KOPT-K1 (cell line): ENCODE measurements at regions not wholly inside any gene's neighbourhood (a gene's known extent, or its start where the extent isn't known, plus 50 kb on each side); places are given as distances from the start of the nearest gene placed in this dataset.

Experiments
- H3K27ac ChIP-seq: fragments of 200-600 bp; sonication (generic); 2 replicates; pipeline ENCODE4 v1.5.1; 2016; ENCODE audit warnings: antibody characterized with exemption, mild to moderate bottlenecking, low read depth, low read length; ENCODE audit not compliant: poor library complexity, severe bottlenecking
- H3K36me3 ChIP-seq: fragments of 200-600 bp; sonication (generic); 2 replicates; pipeline ENCODE4 v1.5.1; 2017; ENCODE audit warnings: antibody characterized with exemption, mild to moderate bottlenecking, low read length, moderate library complexity; ENCODE audit not compliant: insufficient read depth
- H3K9me3 ChIP-seq: fragments of 200-600 bp; sonication (generic); 2 replicates; pipeline ENCODE4 v1.5.1; 2017; ENCODE audit warnings: antibody characterized with exemption, low read length, mild to moderate bottlenecking; ENCODE audit not compliant: insufficient read depth, poor library complexity, severe bottlenecking

GRCh38 chr5:86749841-86750240 is 132.1 kb downstream of the COX7C start:
- no peak overlapping the region for H3K27ac ChIP-seq
- no peaks in the 10 kb centered on the region for H3K9me3 ChIP-seq
- no peaks in the 10 kb centered on the region for H3K36me3 ChIP-seq

GRCh38 chr5:86756839-86757238 is 139.1 kb downstream of the COX7C start:
- Histone ChIP-seq H3K27ac (no peak overlapping the region), H3K9me3 (no peaks in the 10 kb centered on the region), H3K36me3 (no peaks in the 10 kb centered on the region)

GRCh38 chr5:86757824-86758223 is 140.1 kb downstream of the COX7C start:
- Histone ChIP-seq H3K9me3 (no peaks in the 10 kb centered on the region), H3K36me3 (no peaks in the 10 kb centered on the region), H3K27ac (no peak overlapping the region)

- no peak overlapping the region for H3K27ac ChIP-seq
- no peaks in the 10 kb centered on the region for H3K36me3 ChIP-seq
These were observed 142.9 kb downstream of the COX7C start for GRCh38 chr5:86760661-86761060.

GRCh38 chr5:86763929-86764328 is 146.2 kb downstream of the COX7C start:
- H3K9me3 ChIP-seq: peaks cover 7% of the 10 kb centered on the region

More at GRCh38 chr5:86760661-86761060, 142.9 kb downstream of the COX7C start:
- no peaks in the 10 kb centered on the region for H3K9me3 ChIP-seq

GRCh38 chr5:86765778-86766502 is 148.2 kb downstream of the COX7C start:
- peaks cover 13% of the 10 kb centered on the region for H3K9me3 ChIP-seq
- no peak overlapping the region for H3K27ac ChIP-seq
- H3K36me3 ChIP-seq: no peaks in the 10 kb centered on the region

More at GRCh38 chr5:86763929-86764328, 146.2 kb downstream of the COX7C start:
- Histone ChIP-seq H3K27ac (no peak overlapping the region), H3K36me3 (no peaks in the 10 kb centered on the region)

GRCh38 chr5:86768699-86769202 is 151.0 kb downstream of the COX7C start:
- H3K36me3 ChIP-seq: no peaks in the 10 kb centered on the region
- H3K9me3 ChIP-seq: peaks cover 13% of the 10 kb centered on the region

GRCh38 chr5:86780018-86780417 is 162.3 kb downstream of the COX7C start:
- H3K27ac ChIP-seq: no peak overlapping the region
- no peaks in the 10 kb centered on the region for H3K36me3 ChIP-seq
- no peaks in the 10 kb centered on the region for H3K9me3 ChIP-seq

More at GRCh38 chr5:86768699-86769202, 151.0 kb downstream of the COX7C start:
- H3K27ac ChIP-seq: no peak overlapping the region

- H3K9me3 ChIP-seq: no peaks in the 10 kb centered on the region
These were observed 169.2 kb downstream of the COX7C start for GRCh38 chr5:86786955-86787354.

GRCh38 chr5:86795659-86796058 is 177.9 kb downstream of the COX7C start:
- Histone ChIP-seq H3K27ac (no peak overlapping the region), H3K36me3 (no peaks in the 10 kb centered on the region)

More at GRCh38 chr5:86786955-86787354, 169.2 kb downstream of the COX7C start:
- Histone ChIP-seq H3K27ac (no peak overlapping the region), H3K36me3 (no peaks in the 10 kb centered on the region)

GRCh38 chr5:86797677-86798076 is 179.9 kb downstream of the COX7C start:
- Histone ChIP-seq H3K36me3 (no peaks in the 10 kb centered on the region), H3K9me3 (no peaks in the 10 kb centered on the region), H3K27ac (no peak overlapping the region)

More at GRCh38 chr5:86795659-86796058, 177.9 kb downstream of the COX7C start:
- H3K9me3 ChIP-seq: no peaks in the 10 kb centered on the region

- H3K27ac ChIP-seq: no peak overlapping the region
- H3K36me3 ChIP-seq: no peaks in the 10 kb centered on the region
- H3K9me3 ChIP-seq: peaks cover 6% of the 10 kb centered on the region
These were observed 188.5 kb downstream of the COX7C start for GRCh38 chr5:86806206-86806605.

- Histone ChIP-seq H3K27ac (no peak overlapping the region), H3K9me3 (peaks cover 6% of the 10 kb centered on the region), H3K36me3 (no peaks in the 10 kb centered on the region)
These were observed 189.6 kb downstream of the COX7C start for GRCh38 chr5:86807046-86808031.

- Histone ChIP-seq H3K36me3 (no peaks in the 10 kb centered on the region), H3K9me3 (no peaks in the 10 kb centered on the region), H3K27ac (no peak overlapping the region)
These were observed 196.6 kb downstream of the COX7C start for GRCh38 chr5:86814315-86814714.

GRCh38 chr5:86814907-86815306 is 197.2 kb downstream of the COX7C start:
- Histone ChIP-seq H3K36me3 (no peaks in the 10 kb centered on the region), H3K9me3 (no peaks in the 10 kb centered on the region), H3K27ac (no peak overlapping the region)
